ENCODE measurements at regions not wholly inside any gene's neighbourhood (a gene's known extent, or its start where the extent isn't known, plus 50 kb on each side); places are given as distances from the start of the nearest gene placed in this dataset.

- TF ChIP-seq CTCF (IDR thresholded peaks at IDR 0.05) (no peak), POLR2A (IDR thresholded peaks at IDR 0.05) (no peak), POLR2AphosphoS5 (IDR thresholded peaks at IDR 0.05) (no peak)
Measured at GRCh38 chr21:36609654-36610053, 89.3 kb upstream of the SIM2 start.

All from prostate gland (tissue), 2 donors.